ENCODE measurements at regions not wholly inside any gene's neighbourhood (a gene's known extent, or its start where the extent isn't known, plus 50 kb on each side); places are given as distances from the start of the nearest gene placed in this dataset.

DNA sequence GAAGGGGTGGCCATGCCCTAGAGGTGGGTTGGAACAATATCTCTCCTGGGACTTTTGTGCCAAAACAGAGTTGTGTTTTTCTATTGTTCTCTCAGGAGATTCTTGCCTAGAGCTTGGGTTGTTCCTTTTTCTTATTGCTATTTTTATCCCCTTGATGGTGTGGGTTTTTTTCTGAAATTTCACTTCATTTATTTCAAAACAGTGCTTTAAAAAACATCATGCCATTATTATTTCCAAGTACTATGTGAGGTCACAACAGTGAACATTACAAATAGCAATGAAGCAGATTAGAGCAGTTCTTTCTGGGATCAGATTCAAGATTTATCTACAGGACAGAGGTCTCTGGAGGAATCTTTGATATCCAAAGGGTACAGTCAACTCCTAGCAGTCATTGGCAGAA lies 76.6 kb downstream of the ACTBL2 start:
- Mint-ChIP-seq H3K27ac (no peak overlapping the region), H3K27me3 (ENCODE audit: low read depth, poor library complexity) (no peaks in the 10 kb centered on the region), H3K4me1 (no peaks in the 10 kb centered on the region), H3K36me3 (ENCODE audit: low read depth) (no peaks in the 10 kb centered on the region), H3K4me3 (no peak overlapping the region), H3K9me3 (no peaks in the 10 kb centered on the region)
- no peak for DNase-seq
- TF ChIP-seq, protein P1, sequence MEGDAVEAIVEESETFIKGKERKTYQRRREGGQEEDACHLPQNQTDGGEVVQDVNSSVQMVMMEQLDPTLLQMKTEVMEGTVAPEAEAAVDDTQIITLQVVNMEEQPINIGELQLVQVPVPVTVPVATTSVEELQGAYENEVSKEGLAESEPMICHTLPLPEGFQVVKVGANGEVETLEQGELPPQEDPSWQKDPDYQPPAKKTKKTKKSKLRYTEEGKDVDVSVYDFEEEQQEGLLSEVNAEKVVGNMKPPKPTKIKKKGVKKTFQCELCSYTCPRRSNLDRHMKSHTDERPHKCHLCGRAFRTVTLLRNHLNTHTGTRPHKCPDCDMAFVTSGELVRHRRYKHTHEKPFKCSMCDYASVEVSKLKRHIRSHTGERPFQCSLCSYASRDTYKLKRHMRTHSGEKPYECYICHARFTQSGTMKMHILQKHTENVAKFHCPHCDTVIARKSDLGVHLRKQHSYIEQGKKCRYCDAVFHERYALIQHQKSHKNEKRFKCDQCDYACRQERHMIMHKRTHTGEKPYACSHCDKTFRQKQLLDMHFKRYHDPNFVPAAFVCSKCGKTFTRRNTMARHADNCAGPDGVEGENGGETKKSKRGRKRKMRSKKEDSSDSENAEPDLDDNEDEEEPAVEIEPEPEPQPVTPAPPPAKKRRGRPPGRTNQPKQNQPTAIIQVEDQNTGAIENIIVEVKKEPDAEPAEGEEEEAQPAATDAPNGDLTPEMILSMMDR (IDR thresholded peaks at IDR 0.05): no peak

DNA sequence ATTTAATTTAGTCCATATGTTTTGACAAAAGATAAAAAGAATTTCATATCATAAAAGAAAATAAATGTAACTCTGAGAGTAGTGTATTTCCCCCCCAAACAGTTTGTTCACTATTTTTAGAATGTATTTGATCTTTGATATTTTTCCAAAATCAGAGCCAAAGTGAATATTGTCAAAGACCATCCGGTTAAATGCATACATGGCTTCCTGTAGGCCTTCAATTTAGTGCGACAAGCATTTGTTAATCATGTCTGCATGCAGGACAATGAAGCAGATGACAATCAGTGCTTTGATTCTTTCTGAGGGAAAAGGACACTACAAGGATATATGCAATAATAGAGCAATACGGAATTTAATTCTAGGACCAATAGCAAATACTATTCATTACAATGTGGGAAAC lies 79.8 kb downstream of the ACTBL2 start:
- no peak overlapping the region for H3K4me3 Mint-ChIP-seq
- peaks cover 4% of the 10 kb centered on the region for H3K9me3 Mint-ChIP-seq
- H3K4me1 Mint-ChIP-seq: no peaks in the 10 kb centered on the region
- H3K36me3 Mint-ChIP-seq (ENCODE audit: low read depth): no peaks in the 10 kb centered on the region
- no peaks in the 10 kb centered on the region for H3K27me3 Mint-ChIP-seq (ENCODE audit: low read depth, poor library complexity)
- no peak overlapping the region for H3K27ac Mint-ChIP-seq
- no peak for DNase-seq
- TF ChIP-seq, protein P1 (IDR thresholded peaks at IDR 0.05): no peak

DNA sequence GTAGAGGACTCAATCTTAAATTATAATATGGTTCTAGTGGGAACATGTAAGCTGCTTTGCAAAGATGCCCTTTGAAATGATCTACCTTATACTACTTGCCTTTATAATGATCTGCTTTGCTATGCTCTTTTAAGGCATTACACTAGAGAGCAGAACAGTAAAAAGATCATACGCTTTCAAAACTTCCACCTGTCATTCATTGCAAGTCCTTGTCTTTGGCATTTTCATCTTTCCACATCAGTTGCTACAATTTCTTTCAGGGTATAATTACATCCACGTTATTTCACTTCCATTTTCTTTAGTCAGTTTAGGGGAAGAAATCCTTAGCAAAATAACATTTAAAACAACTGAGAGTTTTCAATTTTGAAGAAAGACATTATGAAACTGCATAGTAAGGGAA lies 80.3 kb downstream of the ACTBL2 start:
- Mint-ChIP-seq H3K4me3 (no peak overlapping the region), H3K27me3 (ENCODE audit: low read depth, poor library complexity) (no peaks in the 10 kb centered on the region), H3K36me3 (ENCODE audit: low read depth) (no peaks in the 10 kb centered on the region), H3K9me3 (peaks cover 4% of the 10 kb centered on the region), H3K27ac (no peak overlapping the region), H3K4me1 (no peaks in the 10 kb centered on the region)
- TF ChIP-seq, protein P1 (IDR thresholded peaks at IDR 0.05): no peak
- no peak for DNase-seq

DNA sequence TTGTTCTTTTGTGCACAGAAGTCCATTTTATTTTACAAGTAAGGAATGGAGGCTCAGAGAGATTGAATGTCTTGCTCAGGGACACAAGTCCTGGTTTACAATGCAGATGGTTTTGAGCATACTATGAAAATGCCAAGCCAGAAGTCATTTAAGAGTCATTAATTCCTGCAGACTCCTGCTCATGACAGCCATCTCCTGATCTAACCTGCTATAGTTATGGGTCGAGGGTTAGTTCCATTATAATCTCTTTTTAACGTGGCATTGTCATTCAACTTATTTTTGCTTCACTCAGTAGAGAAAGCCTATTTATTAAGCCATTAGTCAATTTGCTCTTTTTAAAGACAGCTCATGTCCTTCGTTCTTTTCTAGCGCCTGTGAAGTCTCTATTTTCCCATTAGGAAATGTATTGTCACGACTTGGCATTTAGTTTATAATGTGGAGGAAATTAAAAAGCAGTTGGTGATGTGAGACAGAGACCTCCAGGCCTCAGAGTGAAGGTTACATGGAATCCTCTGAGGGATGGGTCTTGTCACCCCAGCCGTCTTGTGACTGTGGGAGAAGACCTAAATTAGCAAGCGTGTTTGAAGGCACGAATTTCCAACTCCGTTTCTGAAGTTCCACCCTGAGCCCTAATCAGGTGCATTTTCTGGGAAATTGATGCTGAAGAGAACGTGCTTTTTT lies 84.1 kb downstream of the ACTBL2 start:
- H3K9me3 Mint-ChIP-seq: peaks cover 4% of the 10 kb centered on the region
- no peaks in the 10 kb centered on the region for H3K4me1 Mint-ChIP-seq
- H3K4me3 Mint-ChIP-seq: no peak overlapping the region
- H3K36me3 Mint-ChIP-seq (ENCODE audit: low read depth): no peaks in the 10 kb centered on the region
- H3K27ac Mint-ChIP-seq: no peak overlapping the region
- H3K27me3 Mint-ChIP-seq (ENCODE audit: low read depth, poor library complexity): no peaks in the 10 kb centered on the region
- TF ChIP-seq, protein P1 (IDR thresholded peaks at IDR 0.05): no peak
- DNase-seq: no peak

DNA sequence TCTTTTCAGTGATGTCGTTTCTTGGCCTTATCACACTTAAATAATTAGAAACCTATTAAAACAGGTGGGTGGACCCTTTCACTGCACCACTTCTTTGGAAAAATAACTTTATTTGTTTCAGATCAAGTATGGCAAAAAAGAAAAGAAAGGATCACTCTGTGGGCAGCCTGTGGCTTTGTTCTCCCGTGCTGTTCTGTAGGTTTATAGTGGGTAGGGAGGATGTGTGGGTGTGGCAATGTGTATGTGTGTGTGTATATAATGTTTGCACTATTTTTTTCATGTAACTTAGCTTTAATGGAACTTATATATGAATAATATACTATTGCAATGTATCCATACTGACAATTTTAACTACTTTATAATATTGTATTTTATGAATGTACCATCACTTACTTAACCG lies 85.9 kb downstream of the ACTBL2 start:
- no peak overlapping the region for H3K27ac Mint-ChIP-seq
- TF ChIP-seq, protein P1 (IDR thresholded peaks at IDR 0.05): no peak
- H3K4me3 Mint-ChIP-seq: no peak overlapping the region
- H3K9me3 Mint-ChIP-seq: peaks cover 10% of the 10 kb centered on the region
- no peaks in the 10 kb centered on the region for H3K4me1 Mint-ChIP-seq
- H3K36me3 Mint-ChIP-seq (ENCODE audit: low read depth): no peaks in the 10 kb centered on the region
- DNase-seq: no peak
- H3K27me3 Mint-ChIP-seq (ENCODE audit: low read depth, poor library complexity): no peaks in the 10 kb centered on the region

Data from nephron progenitor cell (in vitro differentiated cells).